Endothelial cell of umbilical vein (primary cell): ENCODE measurements at regions not wholly inside any gene's neighbourhood (a gene's known extent, or its start where the extent isn't known, plus 50 kb on each side); places are given as distances from the start of the nearest gene placed in this dataset.

Experiments used
- BruUV-seq: library from RNA; stranded (reverse); fragments of 400-500 nt; replicated peaks from 2 replicates; lab custom pipeline; 2021; lab: Mats Ljungman, UMichigan
- CTCF ChIA-PET: fragments of 300-600, 350-600 bp; sonication (Branson Sonifier 250); formaldehyde crosslinking; loops from one replicate; lab custom pipeline; 2021; ENCODE audit warnings: antibody characterized with exemption, inconsistent platforms; lab: Charles Lee
- POLR2A ChIA-PET: fragments of 300-600, 350-600 bp; sonication (Branson Sonifier 250); formaldehyde crosslinking; loops from one replicate; lab custom pipeline; 2021; ENCODE audit warnings: antibody characterized with exemption, inconsistent platforms; lab: Charles Lee
- DNase-seq: peaks from one replicate; pipeline ENCODE4 v3.0.0-alpha.2; 2011; ENCODE audit warnings: low read depth, low spot score
- FAIRE-seq: peaks from 2 replicates; lab custom pipeline; 2011; peaks lifted over from hg19 to GRCh38; lab: Jason Lieb, UNC
- H2AFZ ChIP-seq: 2 replicates; pipeline ENCODE4 v1.6.0; 2012; ENCODE audit warnings: low read depth, low read length, control low read depth, inconsistent platforms
- H3K27ac ChIP-seq: 2 replicates; pipeline ENCODE4 v1.5.1; 2011; ENCODE audit warnings: low read depth, mild to moderate bottlenecking, control low read depth, low read length, moderate library complexity; ENCODE audit not compliant: insufficient read depth
- H3K27me3 ChIP-seq, 2 experiments: 2 replicates each; pipeline versions ENCODE4 v1.6.0 to v1.6.1; 2011; ENCODE audit warnings: low read length in 2 of 2, mixed read lengths in 1 of 2; ENCODE audit not compliant: control insufficient read depth in 2 of 2, insufficient read depth in 2 of 2
- H3K36me3 ChIP-seq, 2 experiments: 2 replicates in 1 of 2; 3 replicates in 1 of 2; pipeline ENCODE4 v1.5.1; 2011; ENCODE audit warnings: low read length in 2 of 2, mild to moderate bottlenecking in 1 of 2, moderate library complexity in 1 of 2; ENCODE audit not compliant: control insufficient read depth in 2 of 2, insufficient read depth in 2 of 2; ENCODE audit errors: extremely low read depth in 1 of 2
- H3K4me1 ChIP-seq: 3 replicates; pipeline ENCODE4 v1.5.1; 2011; ENCODE audit warnings: mild to moderate bottlenecking, low read length; ENCODE audit not compliant: control insufficient read depth, insufficient read depth; ENCODE audit errors: extremely low read depth
- H3K4me2 ChIP-seq: 2 replicates; pipeline ENCODE4 v1.6.1; 2011; ENCODE audit warnings: low read length, control low read depth, mixed read lengths; ENCODE audit not compliant: insufficient read depth
- H3K4me3 ChIP-seq, 3 experiments: fragments of 200-600 bp in 1 of 3; sonication (generic), shearing (Covaris generic) in 1 of 3; replicated peaks in 1 of 3; 2 replicates each; pipeline ENCODE4 v1.5.1; 2011 to 2016; ENCODE audit warnings: control low read depth in 3 of 3, low read length in 3 of 3, mild to moderate bottlenecking in 2 of 3, inconsistent platforms in 1 of 3, low read depth in 1 of 3, moderate library complexity in 1 of 3; ENCODE audit not compliant: insufficient read depth in 1 of 3
- H3K79me2 ChIP-seq: 2 replicates; pipeline ENCODE4 v1.6.0; 2012; ENCODE audit warnings: low read length, inconsistent platforms; ENCODE audit not compliant: control insufficient read depth, insufficient read depth
- H3K9ac ChIP-seq: replicated peaks from 2 replicates; pipeline ENCODE3; 2011; ENCODE audit warnings: low read length, control low read depth; ENCODE audit not compliant: insufficient read depth; ENCODE audit errors: extremely low read depth
- H3K9me1 ChIP-seq: replicated peaks from 3 replicates; pipeline ENCODE4 v1.6.0; 2011; ENCODE audit warnings: mild to moderate bottlenecking, low read length; ENCODE audit not compliant: control insufficient read depth, insufficient read depth; ENCODE audit errors: extremely low read depth
- H3K9me3 ChIP-seq: replicated peaks from 2 replicates; pipeline ENCODE4 v1.5.1; 2012; ENCODE audit warnings: low read length, inconsistent platforms; ENCODE audit not compliant: control insufficient read depth, insufficient read depth
- H4K20me1 ChIP-seq: replicated peaks from 2 replicates; pipeline ENCODE3; 2011; ENCODE audit warnings: mild to moderate bottlenecking, low read length; ENCODE audit not compliant: control insufficient read depth, insufficient read depth; ENCODE audit errors: extremely low read depth
- EZH2 ChIP-seq: IDR thresholded peaks from 2 replicates; pipeline ENCODE4 v1.6.1; 2012; ENCODE audit warnings: borderline replicate concordance, low read depth, mild to moderate bottlenecking, moderate library complexity, low read length, inconsistent platforms; ENCODE audit not compliant: severe bottlenecking
- FOS ChIP-seq: IDR thresholded peaks from 2 replicates; pipeline ENCODE4 v1.6.1; 2011; ENCODE audit warnings: mild to moderate bottlenecking, low read length, moderate library complexity, borderline replicate concordance; ENCODE audit not compliant: insufficient read depth
- GATA2 ChIP-seq: IDR thresholded peaks from 2 replicates; pipeline ENCODE4 v1.7.0; 2011; ENCODE audit warnings: low read depth, mild to moderate bottlenecking, moderate library complexity, mixed read lengths, low read length; ENCODE audit not compliant: insufficient read length, insufficient read depth
- JUN ChIP-seq: IDR thresholded peaks from 2 replicates; pipeline ENCODE4 v1.6.1; 2011; ENCODE audit warnings: borderline replicate concordance, low read depth; ENCODE audit not compliant: insufficient read length, insufficient read depth
- MYC ChIP-seq: IDR thresholded peaks from one replicate; pipeline ENCODE4 v1.6.1; 2011; ENCODE audit warnings: mild to moderate bottlenecking, low read depth, low read length
- POLR2A ChIP-seq: IDR thresholded peaks from 2 replicates; pipeline ENCODE4 v1.6.1; 2012; ENCODE audit warnings: low read depth, mild to moderate bottlenecking, control low read depth, low read length
- POLR2AphosphoS5 ChIP-seq: IDR thresholded peaks from 2 replicates; pipeline ENCODE4 v1.6.1; 2012; ENCODE audit warnings: low read depth, mild to moderate bottlenecking, control low read depth, low read length, moderate library complexity; ENCODE audit not compliant: insufficient read depth
- dilution Hi-C: fragments of 300-500 bp; cut with MboI; formaldehyde crosslinking; loops from one replicate; pipeline ENCODE4 v1.15.0; 2019; ENCODE audit warnings: low sequenced_read_pairs; ENCODE audit not compliant: extremely low pct_ligation_motif_present
- intact Hi-C: fragments of 100-400 bp; cut with micrococcal nuclease; formaldehyde crosslinking; loops from one replicate; pipeline ENCODE4 v1.10.0; 2022
- TF ChIP-seq, protein P1 (sequence below): IDR thresholded peaks from 2 replicates; pipeline ENCODE4 v1.6.1; 2011; ENCODE audit not compliant: insufficient read depth, insufficient read length
- TF ChIP-seq, protein P2 (sequence below), 2 donors: IDR thresholded peaks; 1 replicate in 1 of 2; 2 replicates in 1 of 2; pipeline ENCODE4 v1.5.1; 2011; ENCODE audit warnings: low read length in 2 of 2, mild to moderate bottlenecking in 2 of 2, moderate library complexity in 2 of 2, control low read depth in 1 of 2, inconsistent platforms in 1 of 2, low read depth in 1 of 2; ENCODE audit not compliant: insufficient read depth in 1 of 2; ENCODE audit errors: extremely low read depth in 1 of 2

- Histone ChIP-seq H2AFZ (no peak overlapping the region), H3K9me1 (no peaks in the 10 kb centered on the region), H3K9me3 (no peaks in the 10 kb centered on the region), H3K4me3 (no peak overlapping the region), H3K79me2 (no peaks in the 10 kb centered on the region), H3K36me3 (no peaks in the 10 kb centered on the region), H4K20me1 (no peaks in the 10 kb centered on the region), H3K27ac (no peak overlapping the region), H3K27me3 (no peaks in the 10 kb centered on the region), H3K4me2 (no peak overlapping the region), H3K4me1 (no peaks in the 10 kb centered on the region), H3K9ac (no peak overlapping the region)
- dilution Hi-C loops (no loop called here), intact Hi-C loops (no loop called here)
- CTCF ChIA-PET = no interaction called here
- POLR2A ChIA-PET = no interaction called here
- DNase-seq = no peak
- no peak for FAIRE-seq
- TF ChIP-seq EZH2 (no peak), POLR2AphosphoS5 (no peak)
- no TSS peak for BruUV-seq
Observed at GRCh38 chr1:102742426-102742825, 365.9 kb downstream of the COL11A1 start.

DNA sequence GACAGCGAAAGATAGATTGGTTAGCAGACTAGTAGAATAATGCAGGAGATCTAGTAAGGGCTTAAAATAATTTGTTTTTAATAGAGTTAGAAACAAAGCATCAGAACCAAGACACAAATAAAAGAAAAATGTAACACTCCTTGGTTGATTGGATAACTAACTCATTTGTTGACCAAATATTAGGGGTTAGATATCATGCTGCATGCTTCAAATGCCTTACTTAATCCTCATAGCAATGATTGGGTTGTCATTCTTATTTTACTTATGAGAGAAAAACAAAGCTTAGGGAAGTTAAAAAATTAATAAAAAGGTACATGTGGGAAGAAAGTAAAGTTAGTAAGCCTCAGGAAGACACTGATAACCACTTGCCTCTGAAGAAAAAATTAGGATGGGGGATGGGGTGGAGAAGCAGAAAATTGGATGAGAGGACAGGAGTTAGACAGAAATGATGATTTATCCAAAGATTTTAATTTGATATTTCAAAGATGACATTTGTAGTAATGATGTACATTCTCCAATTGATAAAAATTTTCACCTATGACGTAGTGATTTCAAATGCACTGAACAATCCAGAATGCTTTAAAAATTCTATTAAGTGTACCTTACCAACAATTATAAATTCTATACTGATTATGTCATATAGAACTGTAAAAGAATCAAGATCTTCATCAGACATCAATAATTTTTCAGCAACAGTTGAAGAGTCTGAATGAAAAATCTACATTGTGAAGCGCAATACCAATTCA, 374.7 kb downstream of the COL11A1 start:
- H3K9me3 ChIP-seq = no peaks in the 10 kb centered on the region
- no peaks in the 10 kb centered on the region for H3K4me1 ChIP-seq
- H3K4me3 ChIP-seq = no peak overlapping the region
- no peaks in the 10 kb centered on the region for H3K36me3 ChIP-seq
- TF ChIP-seq, protein P1, sequence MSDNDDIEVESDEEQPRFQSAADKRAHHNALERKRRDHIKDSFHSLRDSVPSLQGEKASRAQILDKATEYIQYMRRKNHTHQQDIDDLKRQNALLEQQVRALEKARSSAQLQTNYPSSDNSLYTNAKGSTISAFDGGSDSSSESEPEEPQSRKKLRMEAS = no peak
- TF ChIP-seq JUN (no peak), FOS (no peak), MYC (no peak), GATA2 (no peak), EZH2 (no peak), POLR2AphosphoS5 (no peak), POLR2A (no peak)
- TF ChIP-seq, protein P2, sequence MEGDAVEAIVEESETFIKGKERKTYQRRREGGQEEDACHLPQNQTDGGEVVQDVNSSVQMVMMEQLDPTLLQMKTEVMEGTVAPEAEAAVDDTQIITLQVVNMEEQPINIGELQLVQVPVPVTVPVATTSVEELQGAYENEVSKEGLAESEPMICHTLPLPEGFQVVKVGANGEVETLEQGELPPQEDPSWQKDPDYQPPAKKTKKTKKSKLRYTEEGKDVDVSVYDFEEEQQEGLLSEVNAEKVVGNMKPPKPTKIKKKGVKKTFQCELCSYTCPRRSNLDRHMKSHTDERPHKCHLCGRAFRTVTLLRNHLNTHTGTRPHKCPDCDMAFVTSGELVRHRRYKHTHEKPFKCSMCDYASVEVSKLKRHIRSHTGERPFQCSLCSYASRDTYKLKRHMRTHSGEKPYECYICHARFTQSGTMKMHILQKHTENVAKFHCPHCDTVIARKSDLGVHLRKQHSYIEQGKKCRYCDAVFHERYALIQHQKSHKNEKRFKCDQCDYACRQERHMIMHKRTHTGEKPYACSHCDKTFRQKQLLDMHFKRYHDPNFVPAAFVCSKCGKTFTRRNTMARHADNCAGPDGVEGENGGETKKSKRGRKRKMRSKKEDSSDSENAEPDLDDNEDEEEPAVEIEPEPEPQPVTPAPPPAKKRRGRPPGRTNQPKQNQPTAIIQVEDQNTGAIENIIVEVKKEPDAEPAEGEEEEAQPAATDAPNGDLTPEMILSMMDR (IDR thresholded peaks at IDR 0.05; ENCODE audit: extremely low read depth in 1 of 2, insufficient read depth in 1 of 2, low read depth in 1 of 2, low read length in 2 of 2) = no peak
- H2AFZ ChIP-seq = no peak overlapping the region
- H4K20me1 ChIP-seq = no peaks in the 10 kb centered on the region
- CTCF ChIA-PET = no interaction called here
- intact Hi-C loops = no loop called here
- dilution Hi-C loops = no loop called here
- H3K79me2 ChIP-seq = no peaks in the 10 kb centered on the region
- no peak overlapping the region for H3K9ac ChIP-seq
- POLR2A ChIA-PET = no interaction called here
- DNase-seq (no peak), FAIRE-seq (no peak)
- no TSS peak for BruUV-seq
- H3K27ac ChIP-seq = no peak overlapping the region
- no peak overlapping the region for H3K4me2 ChIP-seq
- H3K27me3 ChIP-seq = no peaks in the 10 kb centered on the region
- H3K9me1 ChIP-seq = no peaks in the 10 kb centered on the region
